ENCODE measurements at regions not wholly inside any gene's neighbourhood (a gene's known extent, or its start where the extent isn't known, plus 50 kb on each side); places are given as distances from the start of the nearest gene placed in this dataset.
"Not testable (repeated sequence)": the region's sequence is repeated elsewhere in the genome, so short reads cannot be mapped to it uniquely, and the experiment has no call there.

DNA sequence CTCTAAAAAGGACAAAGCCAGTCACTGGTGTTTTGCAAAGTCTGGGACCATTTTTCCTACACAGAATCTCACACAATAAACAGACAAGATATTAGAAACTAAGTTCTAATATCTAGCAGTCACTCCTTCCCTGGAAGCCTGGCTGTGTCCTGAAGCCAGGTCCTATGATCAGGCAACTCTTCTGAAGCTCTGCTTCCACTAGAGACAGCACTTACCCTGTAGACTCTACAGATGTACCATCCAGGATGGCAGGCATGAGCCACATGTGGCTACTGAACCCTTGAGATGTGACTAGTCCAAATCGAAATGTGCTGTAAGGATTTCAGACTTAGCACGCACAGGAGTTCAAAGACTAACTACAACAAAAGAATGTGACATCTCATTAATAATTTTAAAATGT, 110.3 kb upstream of the NBPF9 start:
- H3K9me3 ChIP-seq; H3K4me1 ChIP-seq; in situ Hi-C loops (cut with MboI; ENCODE audit: low sequenced_read_pairs): not testable (repeated sequence)

DNA sequence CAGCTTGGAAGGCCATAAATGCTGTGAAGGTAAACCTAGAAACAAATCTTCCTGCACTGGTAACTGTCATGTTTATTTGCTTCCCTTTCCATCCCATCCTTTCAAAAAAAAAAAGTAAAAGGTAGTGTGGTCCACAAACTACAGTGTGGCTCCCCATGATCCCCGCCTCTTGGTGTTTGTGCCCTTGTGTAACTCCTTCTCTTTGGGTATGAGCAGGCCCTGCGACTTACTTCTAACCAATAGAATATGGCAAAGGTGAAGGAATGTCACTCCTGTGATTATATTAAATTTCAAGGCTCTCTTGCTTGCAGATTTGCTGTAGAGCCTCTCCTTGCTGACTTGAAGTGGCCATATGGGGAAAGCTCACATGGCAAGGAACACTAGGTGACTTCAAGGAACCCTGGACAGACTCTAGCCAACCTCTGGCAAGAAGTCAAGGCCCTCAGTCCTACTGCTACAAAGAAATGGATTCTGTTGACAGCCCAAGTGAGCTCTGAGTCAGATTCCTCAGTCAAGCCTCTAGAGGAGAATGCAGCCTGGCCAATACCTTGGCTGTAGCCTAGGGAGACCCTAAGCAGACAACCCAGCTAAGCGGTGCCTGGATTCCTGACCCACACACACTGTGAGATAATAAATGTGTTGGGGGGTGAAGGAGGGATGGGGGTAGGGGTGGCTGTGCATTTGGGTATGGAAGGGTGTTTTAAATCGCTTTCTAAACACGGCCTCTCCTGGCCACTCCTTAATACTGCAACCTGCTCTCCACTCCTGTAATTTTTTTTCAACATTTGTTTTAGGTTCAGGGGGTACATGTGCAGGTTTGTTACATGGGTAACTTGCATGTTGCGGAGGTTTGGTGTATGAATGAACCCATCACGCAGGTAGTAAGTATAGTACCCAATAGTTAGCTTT, 115.0 kb upstream of the NBPF9 start:
- in situ Hi-C loops (cut with MboI; ENCODE audit: low sequenced_read_pairs); DNase-seq (ENCODE audit: low spot score in 2 of 2); H3K9me3 ChIP-seq; H3K27me3 ChIP-seq (ENCODE audit: low read depth); H3K4me3 ChIP-seq; H3K4me1 ChIP-seq; H3K36me3 ChIP-seq (replicated peaks): not testable (repeated sequence)

More for the DNA sequence above, 110.3 kb upstream of the NBPF9 start:
- H3K4me3 ChIP-seq; DNase-seq (ENCODE audit: low spot score in 2 of 2); H3K27me3 ChIP-seq (ENCODE audit: low read depth); H3K36me3 ChIP-seq (replicated peaks): not testable (repeated sequence)

DNA sequence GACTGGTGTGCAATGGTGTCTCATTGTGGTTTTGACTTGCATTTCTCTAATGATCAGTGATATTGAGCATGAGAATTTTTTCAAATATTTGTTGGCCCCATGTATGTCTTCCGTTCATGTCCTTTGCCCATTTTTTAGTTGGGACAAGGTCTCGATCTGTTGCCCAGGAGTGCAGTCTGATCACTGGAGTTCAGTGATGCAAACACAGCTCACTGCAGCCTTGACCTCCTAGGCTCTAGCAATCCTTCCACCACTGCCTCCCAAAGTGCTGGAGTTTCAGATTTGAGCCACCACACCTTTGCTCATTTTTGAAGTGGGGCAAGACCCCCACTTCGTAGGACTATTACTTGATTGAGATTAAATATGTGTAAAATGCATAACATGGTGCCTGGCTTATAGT, 116.2 kb upstream of the NBPF9 start:
- H3K27me3 ChIP-seq (ENCODE audit: low read depth); H3K36me3 ChIP-seq (replicated peaks); H3K9me3 ChIP-seq; in situ Hi-C loops (cut with MboI; ENCODE audit: low sequenced_read_pairs); H3K4me3 ChIP-seq; H3K4me1 ChIP-seq; DNase-seq (ENCODE audit: low spot score in 2 of 2): not testable (repeated sequence)

DNA sequence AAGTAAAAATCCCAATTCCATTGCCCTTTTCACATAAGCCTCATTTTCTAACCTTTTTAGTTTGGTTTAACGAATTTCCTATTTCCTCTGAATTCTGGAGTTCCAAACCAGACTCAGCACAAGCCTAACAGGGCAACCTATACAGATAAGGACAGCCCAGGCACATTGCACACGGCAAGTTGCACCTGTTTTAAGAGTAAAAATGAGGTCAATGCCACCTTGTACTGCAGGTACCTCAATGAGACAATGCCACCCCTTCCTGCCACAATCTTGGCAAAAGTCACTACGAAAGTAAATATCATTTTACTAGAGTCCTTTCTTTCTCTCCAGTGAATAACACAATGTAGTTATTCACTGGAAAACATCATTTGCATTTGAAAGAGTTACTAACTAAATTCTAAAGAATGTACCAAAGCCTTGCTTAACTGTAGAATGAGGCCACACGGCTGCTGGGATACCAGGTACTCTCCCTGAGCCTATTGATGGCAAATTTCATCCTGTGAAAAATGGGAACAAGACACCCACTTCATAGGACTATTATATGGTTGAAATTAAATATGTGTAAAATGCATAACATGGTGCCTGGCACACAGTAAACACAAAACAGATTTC, 117.2 kb upstream of the NBPF9 start:
- H3K4me3 ChIP-seq; in situ Hi-C loops (cut with MboI; ENCODE audit: low sequenced_read_pairs); DNase-seq (ENCODE audit: low spot score in 2 of 2); H3K27me3 ChIP-seq (ENCODE audit: low read depth); H3K9me3 ChIP-seq; H3K36me3 ChIP-seq (replicated peaks); H3K4me1 ChIP-seq: not testable (repeated sequence)

DNA sequence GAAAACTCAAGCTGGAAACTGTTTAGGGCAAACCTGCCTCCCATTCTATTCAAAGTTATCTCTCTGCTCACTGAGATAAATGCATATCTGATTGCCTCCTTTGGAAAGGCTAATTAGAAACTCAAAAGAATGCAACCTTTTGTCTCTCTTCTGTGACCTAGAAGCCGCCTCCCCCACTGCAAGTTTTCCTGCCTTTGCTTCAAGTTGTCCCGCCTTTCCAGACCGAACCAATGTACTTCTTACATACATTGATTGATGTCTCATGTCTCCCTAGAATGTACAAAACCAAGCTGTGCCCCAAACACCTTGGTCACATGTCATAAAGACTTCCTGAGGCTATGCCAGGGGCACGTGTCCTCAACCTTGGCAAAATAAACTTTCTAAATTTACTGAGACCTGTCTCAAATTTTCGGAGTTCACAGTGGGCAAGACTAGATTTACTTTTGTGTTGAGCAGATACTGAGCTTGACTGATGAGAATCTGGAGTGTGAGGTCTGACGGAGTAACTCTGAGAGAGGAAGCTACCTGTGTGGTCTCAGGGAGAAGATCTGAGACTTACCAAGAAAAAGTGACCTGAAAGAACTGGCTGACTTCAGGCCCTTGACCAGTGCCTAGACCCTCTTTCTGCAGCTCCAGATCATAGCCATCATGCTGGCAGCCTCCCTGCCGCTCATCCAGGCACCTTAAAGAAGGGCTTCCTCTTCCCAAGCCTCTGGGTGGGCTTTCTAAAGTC, 124.7 kb upstream of the NBPF9 start:
- H3K27me3 ChIP-seq (ENCODE audit: low read depth); DNase-seq (ENCODE audit: low spot score in 2 of 2); in situ Hi-C loops (cut with MboI; ENCODE audit: low sequenced_read_pairs); H3K36me3 ChIP-seq (replicated peaks); H3K4me1 ChIP-seq; H3K4me3 ChIP-seq; H3K9me3 ChIP-seq: not testable (repeated sequence)

DNA sequence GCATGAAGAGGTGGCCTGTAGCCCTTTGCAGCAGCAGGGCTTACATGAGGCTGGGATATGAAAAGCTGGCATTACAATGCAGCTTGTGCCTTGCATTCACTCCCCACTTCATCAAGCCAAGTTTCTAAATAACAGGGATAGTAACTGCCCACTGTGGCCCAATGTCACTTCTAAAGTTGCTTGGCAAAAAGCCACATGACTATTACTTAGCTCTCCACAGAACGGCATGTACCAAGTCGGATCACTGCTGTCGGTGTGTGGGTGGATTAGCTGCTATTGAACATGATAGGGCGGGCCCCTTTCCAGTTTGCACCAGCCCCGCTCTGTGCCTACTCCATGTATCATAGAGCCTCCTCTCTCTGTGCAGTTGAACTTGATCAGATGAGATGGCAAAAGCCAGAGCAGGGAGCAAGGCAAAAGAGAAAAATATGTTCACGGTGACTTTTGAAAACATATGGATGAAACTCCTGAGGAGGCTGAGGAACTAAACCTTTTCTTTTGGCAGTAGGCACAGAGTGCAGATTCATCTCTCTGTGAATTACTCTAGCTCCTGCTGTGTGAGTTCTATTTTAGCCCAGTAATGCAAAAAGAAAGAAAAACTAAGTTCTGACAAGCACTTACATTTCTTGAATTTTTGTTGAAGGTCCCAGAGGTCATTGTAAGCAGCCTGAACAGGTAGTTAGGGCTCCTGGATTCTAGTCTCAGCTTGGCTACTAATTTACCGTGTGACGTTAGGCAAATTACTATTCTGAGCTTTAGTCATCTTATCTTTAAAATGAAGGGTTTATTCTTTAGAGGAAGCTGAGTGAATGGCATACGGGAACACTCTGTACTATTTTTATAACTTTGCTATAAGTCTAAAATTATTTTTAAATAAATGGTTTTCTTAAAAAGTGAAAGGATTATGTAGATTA, 125.6 kb upstream of the NBPF9 start:
- in situ Hi-C loops (cut with MboI; ENCODE audit: low sequenced_read_pairs); H3K36me3 ChIP-seq (replicated peaks); H3K9me3 ChIP-seq; H3K4me3 ChIP-seq; H3K4me1 ChIP-seq; H3K27me3 ChIP-seq (ENCODE audit: low read depth): not testable (repeated sequence)
- DNase-seq (ENCODE audit: low spot score in 2 of 2): peak in 1 of 2 experiments; percentile 2

DNA sequence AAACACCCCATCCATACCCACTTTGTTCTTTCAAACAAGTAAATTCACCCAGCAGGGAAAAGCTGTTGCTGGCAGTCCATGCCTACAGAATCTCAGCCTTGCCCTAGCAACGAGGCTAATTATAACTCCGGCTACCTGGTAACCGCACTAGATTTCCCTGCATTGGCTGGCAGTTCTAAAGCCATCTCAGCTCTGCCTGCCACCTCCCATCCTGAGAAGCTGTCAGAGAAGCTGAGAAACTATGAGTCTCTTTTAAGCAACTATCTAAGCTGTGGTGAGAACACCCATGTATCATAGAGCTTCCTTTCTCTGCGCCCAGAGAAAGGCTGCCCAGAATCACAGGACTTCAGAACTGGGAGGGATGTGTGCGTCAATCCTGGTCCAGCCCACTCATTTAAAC, 126.5 kb upstream of the NBPF9 start:
- H3K36me3 ChIP-seq (replicated peaks); H3K4me3 ChIP-seq; H3K4me1 ChIP-seq; H3K9me3 ChIP-seq; in situ Hi-C loops (cut with MboI; ENCODE audit: low sequenced_read_pairs); H3K27me3 ChIP-seq (ENCODE audit: low read depth): not testable (repeated sequence)
- DNase-seq (ENCODE audit: low spot score in 2 of 2): peak in 1 of 2 experiments; percentile 2

DNA sequence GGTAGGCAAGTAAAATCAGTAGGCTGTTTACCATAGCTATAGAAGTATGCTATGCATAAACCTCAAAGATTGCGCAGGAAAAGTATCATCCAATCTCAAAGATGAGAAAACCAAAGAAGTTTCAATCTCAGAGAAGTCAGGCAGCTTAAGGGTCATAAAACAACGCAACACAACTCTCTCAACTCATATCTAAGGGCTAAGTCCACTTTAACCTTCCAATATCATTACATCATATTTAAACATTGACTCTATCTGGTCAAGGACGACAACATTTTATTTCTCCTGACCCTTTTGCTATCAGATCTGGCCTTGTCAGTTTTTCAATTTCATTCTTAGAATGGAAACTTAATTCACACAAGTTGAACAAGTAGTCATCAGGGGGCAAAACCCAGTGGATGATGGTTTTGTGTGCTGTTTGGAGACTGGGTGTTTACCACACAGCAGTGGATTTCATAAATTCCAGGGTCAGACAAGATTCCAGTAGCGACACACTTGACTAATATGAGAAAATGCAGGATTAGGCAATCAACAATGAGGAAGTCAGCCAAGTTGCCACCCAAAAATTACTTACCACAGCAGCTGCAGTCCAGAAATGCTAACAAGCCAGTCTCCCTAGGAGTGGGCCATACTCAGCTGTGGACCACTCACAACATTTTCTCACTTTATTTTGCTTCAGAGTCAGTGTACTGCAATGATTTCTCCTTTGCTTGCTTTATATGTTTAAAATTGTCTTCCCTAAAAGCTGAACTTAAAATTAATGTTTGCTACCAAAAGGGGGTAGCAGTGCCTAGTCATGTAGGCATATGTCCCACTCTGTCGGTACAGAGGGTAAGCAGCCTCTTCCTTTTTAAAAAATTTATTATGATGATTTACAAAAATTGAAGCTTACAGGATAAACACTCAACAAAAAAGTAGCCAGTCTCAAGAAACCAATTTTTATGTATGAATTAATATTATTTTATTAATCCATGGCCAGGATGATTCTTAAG, 131.9 kb upstream of the NBPF9 start:
- H3K27me3 ChIP-seq (ENCODE audit: low read depth); H3K36me3 ChIP-seq (replicated peaks); H3K9me3 ChIP-seq; H3K4me1 ChIP-seq; in situ Hi-C loops (cut with MboI; ENCODE audit: low sequenced_read_pairs); H3K4me3 ChIP-seq; DNase-seq (ENCODE audit: low spot score in 2 of 2): not testable (repeated sequence)

DNA sequence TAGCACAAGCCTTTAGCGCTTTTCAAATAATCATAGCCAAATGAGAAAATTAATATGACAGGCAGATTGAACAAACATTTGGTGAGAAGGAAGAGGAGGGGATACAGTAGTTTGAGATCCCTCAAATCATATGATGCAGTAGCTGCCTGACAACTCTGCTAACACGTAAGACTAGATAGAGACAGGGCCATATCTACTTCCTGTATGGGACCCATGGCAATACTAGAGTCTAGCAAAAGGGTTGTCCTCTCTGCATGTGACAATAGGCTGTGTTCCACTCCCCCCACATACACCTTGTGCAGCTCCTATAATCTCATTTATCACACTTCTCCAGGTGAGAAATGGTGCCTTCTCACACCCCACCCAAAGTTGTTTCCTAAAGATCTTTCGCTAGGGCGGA, 134.2 kb upstream of the NBPF9 start:
- H3K27me3 ChIP-seq (ENCODE audit: low read depth); in situ Hi-C loops (cut with MboI; ENCODE audit: low sequenced_read_pairs); H3K9me3 ChIP-seq; H3K4me1 ChIP-seq; H3K36me3 ChIP-seq (replicated peaks); DNase-seq (ENCODE audit: low spot score in 2 of 2); H3K4me3 ChIP-seq: not testable (repeated sequence)

DNA sequence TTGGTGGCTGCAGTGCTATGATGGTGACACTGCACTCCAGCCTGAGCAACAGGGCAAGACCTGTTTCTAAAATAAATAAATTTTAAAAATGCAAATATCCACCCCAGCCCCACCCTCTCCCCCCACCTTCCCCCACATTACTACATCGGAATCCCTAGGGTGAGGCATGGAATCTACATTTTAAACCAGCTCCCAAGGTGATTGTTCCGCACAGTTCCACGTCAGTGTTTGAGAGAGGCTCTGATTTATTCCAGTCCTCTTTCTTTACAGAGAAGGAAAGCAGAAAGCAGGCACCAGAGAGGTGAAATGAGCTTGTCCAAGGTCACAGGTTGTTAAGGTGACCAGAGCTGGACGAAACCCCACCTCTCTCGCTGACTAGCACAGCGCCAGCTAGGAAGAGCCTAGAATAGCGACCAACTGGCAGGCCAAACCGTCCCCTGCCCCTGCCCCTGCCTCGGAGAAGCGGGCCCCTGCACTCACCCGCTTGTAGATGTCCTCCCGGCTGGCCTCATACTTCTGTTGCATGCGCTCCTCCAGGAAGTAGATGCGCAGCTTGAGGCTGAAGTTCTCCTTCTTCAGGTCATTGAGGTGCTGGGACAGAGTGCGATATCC, 136.7 kb upstream of the NBPF9 start:
- in situ Hi-C loops (cut with MboI; ENCODE audit: low sequenced_read_pairs); DNase-seq (ENCODE audit: low spot score in 2 of 2); H3K36me3 ChIP-seq (replicated peaks); H3K4me3 ChIP-seq; H3K9me3 ChIP-seq; H3K27me3 ChIP-seq (ENCODE audit: low read depth); H3K4me1 ChIP-seq: not testable (repeated sequence)

DNA sequence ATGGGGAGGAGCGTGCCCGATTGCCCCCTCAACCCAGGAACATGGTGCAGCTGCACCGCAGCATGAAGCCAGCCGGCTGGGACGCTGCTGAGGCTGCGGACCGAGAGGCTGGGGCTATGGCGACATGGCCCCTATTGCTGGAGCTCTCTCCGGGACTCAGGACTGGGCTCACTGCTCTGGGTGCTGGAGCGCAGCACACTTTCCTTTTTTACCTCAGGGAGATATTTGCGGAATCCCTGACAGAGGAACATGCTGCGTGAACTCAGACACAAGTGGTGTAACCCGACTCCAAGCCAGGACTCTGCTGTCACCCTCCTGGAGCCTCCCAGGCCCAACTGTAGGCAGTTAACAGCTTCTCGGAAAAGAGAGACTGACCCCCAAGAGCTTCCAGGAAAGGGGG, 137.2 kb upstream of the NBPF9 start:
- DNase-seq (ENCODE audit: low spot score in 2 of 2); H3K4me1 ChIP-seq; H3K4me3 ChIP-seq; H3K9me3 ChIP-seq; H3K27me3 ChIP-seq (ENCODE audit: low read depth); in situ Hi-C loops (cut with MboI; ENCODE audit: low sequenced_read_pairs); H3K36me3 ChIP-seq (replicated peaks): not testable (repeated sequence)

DNA sequence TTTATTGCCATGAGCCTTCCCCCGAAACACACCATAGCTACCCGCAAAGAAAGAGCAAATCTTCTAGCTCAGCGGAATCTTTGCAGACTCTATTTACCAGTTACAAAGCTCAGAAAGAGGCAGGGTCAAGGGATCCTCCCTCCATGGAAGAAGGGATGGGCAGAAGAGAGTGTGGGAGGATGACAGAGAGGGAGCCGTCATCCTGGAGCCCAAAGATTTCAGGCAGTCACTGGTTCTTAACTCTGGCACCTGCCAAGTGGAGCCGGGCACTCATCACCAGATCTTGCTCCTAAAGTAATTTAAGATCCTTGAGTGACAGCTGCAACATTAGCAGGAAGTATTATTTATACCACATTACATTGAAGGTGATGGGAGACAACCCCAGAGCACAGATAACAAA, 137.9 kb upstream of the NBPF9 start:
- H3K4me1 ChIP-seq; in situ Hi-C loops (cut with MboI; ENCODE audit: low sequenced_read_pairs); H3K9me3 ChIP-seq; H3K4me3 ChIP-seq; H3K27me3 ChIP-seq (ENCODE audit: low read depth); DNase-seq (ENCODE audit: low spot score in 2 of 2); H3K36me3 ChIP-seq (replicated peaks): not testable (repeated sequence)

Data from HAP-1 (cell line).